Stimulated activated naive B cell treated with anti-CD40 and anti-IgM and Interleukin-4, amounts not matched to agents 10 μg/mL and 1 μg/mL and 100 μg/mL, for 72 hours (primary cell): ENCODE measurements at regions not wholly inside any gene's neighbourhood (a gene's known extent, or its start where the extent isn't known, plus 50 kb on each side); places are given as distances from the start of the nearest gene placed in this dataset.

ENCODE experiments used
- ATAC-seq, 2 donors: fragments of 150-1000 bp; cut with Tn5 transposase; replicated peaks; 2 replicates each; pipeline ENCODE4 v1.10.0; 2021; ENCODE audit warnings: moderate library complexity in 1 of 2
- DNase-seq: peaks from one replicate; pipeline ENCODE4 v3.0.0; 2021
- H3K27ac Mint-ChIP-seq: one replicate; pipeline ENCODE4 v1.8.0; 2022; ENCODE audit warnings: mild to moderate bottlenecking, mixed read lengths
- H3K27me3 Mint-ChIP-seq, 2 donors: one replicate each; pipeline ENCODE4 v1.8.0; 2022; ENCODE audit warnings: mixed read lengths in 2 of 2
- H3K36me3 Mint-ChIP-seq, 2 donors: one replicate each; pipeline ENCODE4 v1.8.0; 2022; ENCODE audit warnings: mixed read lengths in 2 of 2, mild to moderate bottlenecking in 1 of 2
- H3K4me1 Mint-ChIP-seq, 2 donors: one replicate each; pipeline ENCODE4 v1.8.0; 2022; ENCODE audit warnings: mixed read lengths in 2 of 2, mild to moderate bottlenecking in 1 of 2
- H3K4me3 Mint-ChIP-seq, 2 donors: one replicate each; pipeline ENCODE4 v1.8.0; 2022; ENCODE audit warnings: mild to moderate bottlenecking in 2 of 2, mixed read lengths in 2 of 2, moderate library complexity in 1 of 2
- H3K9me3 Mint-ChIP-seq, 2 donors: one replicate each; pipeline ENCODE4 v1.8.0; 2022; ENCODE audit warnings: mixed read lengths in 2 of 2, mild to moderate bottlenecking in 1 of 2

- no peaks in the 10 kb centered on the region for H3K9me3 Mint-ChIP-seq
- no peak overlapping the region for H3K27ac Mint-ChIP-seq
- ATAC-seq (no peak), DNase-seq (no peak)
- H3K4me1 Mint-ChIP-seq, result no peaks in the 10 kb centered on the region
- H3K36me3 Mint-ChIP-seq, result no peaks in the 10 kb centered on the region
- no peaks in the 10 kb centered on the region for H3K27me3 Mint-ChIP-seq
- H3K4me3 Mint-ChIP-seq, result no peak overlapping the region
These were observed 602.6 kb downstream of the KCNJ2 start for GRCh38 chr17:70771804-70772386.

- H3K9me3 Mint-ChIP-seq, result no peaks in the 10 kb centered on the region
- H3K36me3 Mint-ChIP-seq, result no peaks in the 10 kb centered on the region
- H3K4me3 Mint-ChIP-seq, result no peak overlapping the region
- H3K4me1 Mint-ChIP-seq, result no peaks in the 10 kb centered on the region
- no peaks in the 10 kb centered on the region for H3K27me3 Mint-ChIP-seq
- no peak overlapping the region for H3K27ac Mint-ChIP-seq
- no peak for DNase-seq
- no peak for ATAC-seq
These were observed 603.4 kb downstream of the KCNJ2 start for GRCh38 chr17:70772761-70773160.

- no peak for DNase-seq
- no peaks in the 10 kb centered on the region for H3K36me3 Mint-ChIP-seq
- H3K27ac Mint-ChIP-seq, result no peak overlapping the region
- H3K4me3 Mint-ChIP-seq, result no peak overlapping the region
- H3K4me1 Mint-ChIP-seq, result no peaks in the 10 kb centered on the region
- ATAC-seq, result no peak
- no peaks in the 10 kb centered on the region for H3K27me3 Mint-ChIP-seq
- H3K9me3 Mint-ChIP-seq, result no peaks in the 10 kb centered on the region
These were observed 603.9 kb downstream of the KCNJ2 start for GRCh38 chr17:70773258-70773657.

- H3K36me3 Mint-ChIP-seq, result no peaks in the 10 kb centered on the region
- H3K4me1 Mint-ChIP-seq, result no peaks in the 10 kb centered on the region
- DNase-seq (no peak), ATAC-seq (no peak)
- no peaks in the 10 kb centered on the region for H3K27me3 Mint-ChIP-seq
- H3K27ac Mint-ChIP-seq, result no peak overlapping the region
- no peak overlapping the region for H3K4me3 Mint-ChIP-seq
- H3K9me3 Mint-ChIP-seq, result no peaks in the 10 kb centered on the region
These were observed 605.2 kb downstream of the KCNJ2 start for GRCh38 chr17:70774339-70775117.

GRCh38 chr17:70775679-70776078, 606.3 kb downstream of the KCNJ2 start:
- no peak overlapping the region for H3K27ac Mint-ChIP-seq
- no peak overlapping the region for H3K4me3 Mint-ChIP-seq
- no peaks in the 10 kb centered on the region for H3K4me1 Mint-ChIP-seq
- ATAC-seq, result no peak
- no peaks in the 10 kb centered on the region for H3K27me3 Mint-ChIP-seq
- no peaks in the 10 kb centered on the region for H3K36me3 Mint-ChIP-seq
- no peak for DNase-seq
- peaks cover 0 to 2% of the 10 kb centered on the region in 2 donors for H3K9me3 Mint-ChIP-seq

- H3K36me3 Mint-ChIP-seq, result no peaks in the 10 kb centered on the region
- no peaks in the 10 kb centered on the region for H3K27me3 Mint-ChIP-seq
- no peak overlapping the region for H3K27ac Mint-ChIP-seq
- H3K9me3 Mint-ChIP-seq, result peaks cover 0 to 2% of the 10 kb centered on the region in 2 donors
- DNase-seq (no peak), ATAC-seq (no peak)
- H3K4me1 Mint-ChIP-seq, result no peaks in the 10 kb centered on the region
- H3K4me3 Mint-ChIP-seq, result no peak overlapping the region
These were observed 607.1 kb downstream of the KCNJ2 start for GRCh38 chr17:70776441-70776840.

- ATAC-seq (no peak), DNase-seq (no peak)
- Mint-ChIP-seq H3K27ac (no peak overlapping the region), H3K9me3 (peaks cover 0 to 2% of the 10 kb centered on the region in 2 donors), H3K4me1 (no peaks in the 10 kb centered on the region), H3K36me3 (no peaks in the 10 kb centered on the region), H3K27me3 (no peaks in the 10 kb centered on the region), H3K4me3 (no peak overlapping the region)
These were observed 610.7 kb downstream of the KCNJ2 start for GRCh38 chr17:70780031-70780430.

- DNase-seq (no peak), ATAC-seq (no peak)
- Mint-ChIP-seq H3K9me3 (peaks cover 5 to 6% of the 10 kb centered on the region in 2 donors), H3K27me3 (no peaks in the 10 kb centered on the region), H3K36me3 (no peaks in the 10 kb centered on the region), H3K27ac (no peak overlapping the region), H3K4me1 (no peaks in the 10 kb centered on the region), H3K4me3 (no peak overlapping the region)
These were observed 616.7 kb downstream of the KCNJ2 start for GRCh38 chr17:70786081-70786480.

- Mint-ChIP-seq H3K4me1 (no peaks in the 10 kb centered on the region), H3K27me3 (no peaks in the 10 kb centered on the region), H3K36me3 (no peaks in the 10 kb centered on the region), H3K4me3 (no peak overlapping the region), H3K9me3 (peaks cover 5 to 6% of the 10 kb centered on the region in 2 donors), H3K27ac (no peak overlapping the region)
- DNase-seq (no peak), ATAC-seq (no peak)
These were observed 618.5 kb downstream of the KCNJ2 start for GRCh38 chr17:70787721-70788300.

GRCh38 chr17:70791748-70792443, 622.6 kb downstream of the KCNJ2 start:
- H3K27me3 Mint-ChIP-seq, result no peaks in the 10 kb centered on the region
- H3K4me1 Mint-ChIP-seq, result no peaks in the 10 kb centered on the region
- H3K4me3 Mint-ChIP-seq, result no peak overlapping the region
- H3K9me3 Mint-ChIP-seq, result peaks cover 8 to 9% of the 10 kb centered on the region in 2 donors
- no peak overlapping the region for H3K27ac Mint-ChIP-seq
- ATAC-seq (no peak), DNase-seq (no peak)
- no peaks in the 10 kb centered on the region for H3K36me3 Mint-ChIP-seq

- Mint-ChIP-seq H3K27ac (no peak overlapping the region), H3K4me3 (no peak overlapping the region), H3K9me3 (peaks cover 1 to 4% of the 10 kb centered on the region in 2 donors), H3K36me3 (no peaks in the 10 kb centered on the region), H3K4me1 (no peaks in the 10 kb centered on the region), H3K27me3 (no peaks in the 10 kb centered on the region)
- DNase-seq, result no peak
- ATAC-seq, result no peak
These were observed 625.4 kb downstream of the KCNJ2 start for GRCh38 chr17:70794738-70795137.

- no peaks in the 10 kb centered on the region for H3K4me1 Mint-ChIP-seq
- peaks cover 1 to 4% of the 10 kb centered on the region in 2 donors for H3K9me3 Mint-ChIP-seq
- no peak overlapping the region for H3K27ac Mint-ChIP-seq
- DNase-seq (no peak), ATAC-seq (no peak)
- H3K27me3 Mint-ChIP-seq, result no peaks in the 10 kb centered on the region
- no peaks in the 10 kb centered on the region for H3K36me3 Mint-ChIP-seq
- H3K4me3 Mint-ChIP-seq, result no peak overlapping the region
These were observed 626.3 kb downstream of the KCNJ2 start for GRCh38 chr17:70795620-70796019.

- no peaks in the 10 kb centered on the region for H3K27me3 Mint-ChIP-seq
- H3K4me1 Mint-ChIP-seq, result no peaks in the 10 kb centered on the region
- H3K4me3 Mint-ChIP-seq, result no peak overlapping the region
- H3K27ac Mint-ChIP-seq, result no peak overlapping the region
- H3K9me3 Mint-ChIP-seq, result peaks cover 1 to 4% of the 10 kb centered on the region in 2 donors
- no peaks in the 10 kb centered on the region for H3K36me3 Mint-ChIP-seq
- no peak for ATAC-seq
- no peak for DNase-seq
These were observed 627.4 kb downstream of the KCNJ2 start for GRCh38 chr17:70796757-70797156.

- DNase-seq, result no peak
- Mint-ChIP-seq H3K36me3 (no peaks in the 10 kb centered on the region), H3K9me3 (peaks cover 1 to 4% of the 10 kb centered on the region in 2 donors), H3K27ac (no peak overlapping the region), H3K27me3 (no peaks in the 10 kb centered on the region), H3K4me1 (no peaks in the 10 kb centered on the region), H3K4me3 (no peak overlapping the region)
- ATAC-seq, result no peak
These were observed 627.8 kb downstream of the KCNJ2 start for GRCh38 chr17:70797166-70797565.
